GM12891 (cell line): ENCODE measurements at regions not wholly inside any gene's neighbourhood (a gene's known extent, or its start where the extent isn't known, plus 50 kb on each side); places are given as distances from the start of the nearest gene placed in this dataset.

Experiments
- POLR2AphosphoS5 ChIP-seq: IDR thresholded peaks from 2 replicates; pipeline ENCODE4 v1.6.1; 2011; ENCODE audit warnings: low read depth, low read length, control low read depth
- TAF1 ChIP-seq: IDR thresholded peaks from 2 replicates; pipeline ENCODE4 v1.6.1; 2011; ENCODE audit warnings: low read depth, low read length, control low read depth

- no peak for TF ChIP-seq POLR2AphosphoS5
- TF ChIP-seq TAF1, result no peak
Measured at GRCh38 chr21:30958741-30959140, 77.4 kb upstream of the KRTAP11-1 start.
